SK-N-MC (cell line): ENCODE measurements at regions not wholly inside any gene's neighbourhood (a gene's known extent, or its start where the extent isn't known, plus 50 kb on each side); places are given as distances from the start of the nearest gene placed in this dataset.

Source experiments
- DNase-seq: peaks from one replicate; pipeline ENCODE4 v3.0.0-alpha.2; 2011; ENCODE audit warnings: low read depth, low spot score
- H3K27ac ChIP-seq: fragments of 200-600 bp; sonication (generic); 2 replicates; pipeline ENCODE4 v1.5.1; 2016; ENCODE audit warnings: mixed run types
- H3K36me3 ChIP-seq: fragments of 200-600 bp; sonication (generic); 2 replicates; pipeline ENCODE4 v1.6.1; 2017; ENCODE audit warnings: antibody characterized with exemption, low read length, mixed read lengths; ENCODE audit not compliant: insufficient read depth
- H3K4me3 ChIP-seq: fragments of 200-600 bp; sonication (generic); 2 replicates; pipeline ENCODE4 v1.5.1; 2016
- H3K9ac ChIP-seq: fragments of 200-600 bp; sonication (generic); 2 replicates; pipeline ENCODE4 v1.8.0; 2017; ENCODE audit warnings: mixed run types, mixed read lengths; ENCODE audit not compliant: insufficient read length
- H3K9me3 ChIP-seq: fragments of 200-600 bp; sonication (generic); 2 replicates; pipeline ENCODE4 v1.6.1; 2017; ENCODE audit warnings: low read depth, mild to moderate bottlenecking, antibody characterized with exemption, low read length, moderate library complexity, mixed read lengths
- EZH2 ChIP-seq: fragments of 200-600 bp; sonication (generic); IDR thresholded peaks from one replicate; pipeline ENCODE4 v1.6.1; 2017; ENCODE audit warnings: antibody characterized with exemption
- FOXP2 ChIP-seq: optimal IDR thresholded peaks from 2 replicates; pipeline ENCODE3; 2011; ENCODE audit warnings: mild to moderate bottlenecking, moderate library complexity; ENCODE audit not compliant: insufficient read depth; ENCODE audit errors: extremely low read length, control extremely low read depth
- POLR2AphosphoS5 ChIP-seq: IDR thresholded peaks from 2 replicates; pipeline ENCODE4 v1.6.1; 2012; ENCODE audit warnings: mild to moderate bottlenecking, low read depth, low read length, borderline replicate concordance

DNA sequence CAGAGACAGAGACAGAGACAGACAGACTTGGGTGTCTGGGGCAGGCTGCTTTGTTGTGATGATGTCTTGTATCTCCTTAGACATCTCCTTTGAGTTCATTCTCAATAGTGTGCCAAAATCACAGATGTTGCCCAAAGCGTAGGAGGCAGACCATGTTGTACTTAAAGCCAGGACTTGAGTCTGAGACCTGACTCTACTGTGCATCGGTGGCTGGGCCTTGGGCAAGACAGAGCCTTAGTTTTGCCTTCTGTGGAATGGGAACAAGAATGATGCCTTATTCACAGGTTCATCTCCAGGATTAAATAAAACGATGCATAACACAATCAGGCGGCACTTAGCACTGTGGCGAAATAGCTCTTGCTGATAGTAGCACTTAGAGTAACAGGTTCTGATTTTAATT is 230.3 kb downstream of the AACS start:
- Histone ChIP-seq H3K27ac (no peak overlapping the region), H3K9ac (no peak overlapping the region)
- TF ChIP-seq FOXP2, result no peak
- no peak for TF ChIP-seq POLR2AphosphoS5
- no peak for TF ChIP-seq EZH2

DNA sequence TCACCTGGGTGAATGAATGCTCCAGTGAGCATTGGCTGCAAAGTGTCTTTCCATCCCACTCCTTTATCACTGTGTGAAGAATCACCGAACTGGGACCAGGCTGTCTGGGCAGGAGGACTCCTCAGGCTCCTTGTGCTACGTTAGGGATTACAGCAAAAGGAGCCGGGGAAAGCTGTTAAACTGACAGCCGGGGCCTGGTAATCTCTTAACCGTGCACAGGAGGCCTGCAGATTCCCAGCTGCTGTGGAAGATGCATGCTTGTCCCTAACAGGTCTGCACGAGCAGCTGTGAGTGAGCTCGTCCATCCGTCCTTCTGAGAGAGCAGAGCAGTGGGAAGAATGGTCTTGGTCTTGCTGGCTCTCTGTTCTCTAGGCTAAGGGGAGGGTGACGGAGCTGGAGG is 231.5 kb downstream of the AACS start:
- TF ChIP-seq FOXP2 (no peak), EZH2 (no peak), POLR2AphosphoS5 (no peak)
- Histone ChIP-seq H3K27ac (no peak overlapping the region), H3K36me3 (peaks cover 34% of the 10 kb centered on the region; the same call in 1 of the 2 replicates), H3K4me3 (no peak overlapping the region), H3K9me3 (no peaks in the 10 kb centered on the region), H3K9ac (no peak overlapping the region)
- DNase-seq, result no peak

More for the DNA sequence above, 230.3 kb downstream of the AACS start:
- no peak overlapping the region for H3K4me3 ChIP-seq
- DNase-seq, result no peak
- no peaks in the 10 kb centered on the region for H3K9me3 ChIP-seq
- peaks cover 36% of the 10 kb centered on the region; the same call in 1 of the 2 replicates for H3K36me3 ChIP-seq

GRCh38 chr12:125299840-125300239 is 234.6 kb downstream of the AACS start:
- no peak overlapping the region for H3K9ac ChIP-seq
- H3K27ac ChIP-seq, result no peak overlapping the region
- H3K9me3 ChIP-seq, result no peaks in the 10 kb centered on the region
- no peak overlapping the region for H3K4me3 ChIP-seq
- no peak for DNase-seq
- H3K36me3 ChIP-seq, result peaks cover 25% of the 10 kb centered on the region; the same call in 1 of the 2 replicates
- no peak for TF ChIP-seq EZH2
- TF ChIP-seq POLR2AphosphoS5, result no peak
- no peak for TF ChIP-seq FOXP2

DNA sequence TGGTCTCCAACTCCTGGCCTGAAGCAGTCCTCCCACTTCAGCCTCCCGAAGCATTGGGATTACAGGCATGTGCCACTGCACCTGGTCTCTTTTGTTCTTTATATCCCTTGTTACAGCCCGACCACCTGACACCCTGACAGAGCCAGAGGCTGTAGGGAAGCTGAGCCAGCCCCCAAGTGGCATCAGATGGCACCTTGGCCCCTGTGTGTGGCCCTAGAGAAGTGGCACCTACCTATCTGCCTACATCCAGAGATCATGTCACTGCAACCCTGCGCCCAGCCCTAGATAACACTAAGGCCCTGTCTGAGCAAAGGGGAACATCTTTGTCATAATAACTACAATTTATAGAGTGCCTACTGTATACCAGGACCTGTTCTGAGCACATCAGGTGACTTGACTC is 235.0 kb downstream of the AACS start:
- TF ChIP-seq POLR2AphosphoS5, result no peak
- no peak for TF ChIP-seq EZH2
- TF ChIP-seq FOXP2, result no peak
- Histone ChIP-seq H3K9ac (no peak overlapping the region), H3K36me3 (peaks cover 25% of the 10 kb centered on the region; the same call in 1 of the 2 replicates), H3K27ac (no peak overlapping the region), H3K9me3 (no peaks in the 10 kb centered on the region), H3K4me3 (no peak overlapping the region)
- no peak for DNase-seq

DNA sequence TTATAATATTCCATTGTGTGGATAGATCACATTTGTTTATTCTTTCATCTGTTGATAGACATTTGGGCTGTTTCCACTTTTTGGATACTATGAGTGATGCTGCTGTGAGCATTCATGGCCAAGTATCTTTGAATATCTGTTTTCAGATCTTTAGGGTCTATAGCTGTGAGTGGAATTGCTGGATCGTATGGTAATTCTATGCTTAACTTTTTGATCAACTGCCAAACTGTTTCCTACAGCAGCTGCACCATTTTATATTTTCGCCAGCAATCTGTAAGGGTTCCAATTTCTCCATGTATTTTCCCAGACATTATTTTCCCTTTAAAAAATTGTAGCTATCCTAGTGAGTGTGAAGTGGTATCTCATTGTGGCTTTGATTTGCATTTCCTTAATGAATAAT is 238.1 kb downstream of the AACS start:
- Histone ChIP-seq H3K36me3 (peaks cover 18% of the 10 kb centered on the region; the same call in 1 of the 2 replicates), H3K9ac (no peak overlapping the region), H3K27ac (no peak overlapping the region), H3K9me3 (no peaks in the 10 kb centered on the region), H3K4me3 (no peak overlapping the region)
- DNase-seq, result no peak
- TF ChIP-seq EZH2 (no peak), FOXP2 (no peak), POLR2AphosphoS5 (no peak)

GRCh38 chr12:125304029-125304428 is 238.8 kb downstream of the AACS start:
- no peaks in the 10 kb centered on the region for H3K9me3 ChIP-seq
- no peak overlapping the region for H3K27ac ChIP-seq
- no peak for DNase-seq
- TF ChIP-seq EZH2 (no peak), POLR2AphosphoS5 (no peak), FOXP2 (no peak)
- no peak overlapping the region for H3K9ac ChIP-seq
- H3K36me3 ChIP-seq, result peaks cover 20% of the 10 kb centered on the region
- no peak overlapping the region for H3K4me3 ChIP-seq

GRCh38 chr12:125305231-125305630 is 240.0 kb downstream of the AACS start:
- Histone ChIP-seq H3K9ac (no peak overlapping the region), H3K9me3 (no peaks in the 10 kb centered on the region), H3K27ac (no peak overlapping the region), H3K36me3 (peaks cover 21% of the 10 kb centered on the region), H3K4me3 (no peak overlapping the region)
- DNase-seq, result no peak
- TF ChIP-seq POLR2AphosphoS5 (no peak), FOXP2 (no peak), EZH2 (no peak)

DNA sequence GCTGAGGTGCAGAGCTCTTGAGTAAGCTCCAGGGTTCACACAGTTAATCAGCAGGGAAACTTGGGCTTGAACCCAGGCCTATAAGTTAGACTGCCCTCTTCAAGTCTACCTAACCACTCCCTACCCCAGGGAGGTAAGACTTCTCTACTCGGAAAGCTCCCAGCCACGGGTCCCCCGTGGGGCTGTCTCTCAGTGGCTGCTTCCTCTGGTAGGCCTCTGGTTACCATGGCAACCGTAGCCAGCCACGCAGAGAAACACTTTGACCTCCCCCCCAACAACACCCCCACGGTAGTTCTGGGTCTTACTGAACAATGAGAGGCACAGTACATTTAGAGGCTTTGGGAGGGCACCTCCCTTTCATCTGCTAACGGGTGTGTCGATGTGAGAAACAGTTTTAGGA is 245.2 kb downstream of the AACS start:
- Histone ChIP-seq H3K36me3 (peaks cover 25% of the 10 kb centered on the region), H3K4me3 (no peak overlapping the region), H3K9me3 (no peaks in the 10 kb centered on the region), H3K9ac (no peak overlapping the region), H3K27ac (no peak overlapping the region)
- DNase-seq, result no peak
- TF ChIP-seq EZH2 (no peak), FOXP2 (no peak), POLR2AphosphoS5 (no peak)

DNA sequence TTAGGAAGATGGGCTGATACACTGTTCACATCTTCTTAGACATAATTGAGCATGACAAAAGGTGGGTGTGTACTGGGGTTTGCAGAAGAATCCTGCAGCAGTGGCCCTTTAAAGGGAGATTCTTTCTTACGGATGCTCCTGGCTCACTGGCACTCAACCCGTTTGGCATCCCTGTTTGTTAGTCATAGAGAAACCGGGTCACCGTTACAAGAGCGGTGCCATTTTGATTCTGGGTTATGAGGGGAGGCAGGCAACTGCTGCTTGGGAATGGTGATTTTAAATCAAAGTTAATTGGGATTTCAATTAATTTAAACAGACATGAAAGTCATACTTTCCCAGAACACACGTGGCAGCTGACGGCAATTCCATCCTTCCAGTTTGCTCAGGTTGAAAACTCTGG is 245.8 kb downstream of the AACS start:
- Histone ChIP-seq H3K27ac (no peak overlapping the region), H3K4me3 (no peak overlapping the region), H3K9me3 (no peaks in the 10 kb centered on the region), H3K36me3 (peaks cover 30% of the 10 kb centered on the region), H3K9ac (no peak overlapping the region)
- TF ChIP-seq FOXP2 (no peak), POLR2AphosphoS5 (no peak), EZH2 (no peak)
- DNase-seq, result no peak
